ENCODE measurements at regions not wholly inside any gene's neighbourhood (a gene's known extent, or its start where the extent isn't known, plus 50 kb on each side); places are given as distances from the start of the nearest gene placed in this dataset.
A peak's percentile ranks its signal among the peaks of the same experiment; 100 is the strongest.
"Not testable (repeated sequence)": the region's sequence is repeated elsewhere in the genome, so short reads cannot be mapped to it uniquely, and the experiment has no call there.

- not testable (repeated sequence) for DNase-seq (ENCODE audit: low spot score)
Observed at GRCh38 chrX:132302687-132303086, 83.4 kb upstream of the RAP2C start.

- DNase-seq (ENCODE audit: low spot score), result no peak
Observed at GRCh38 chrX:132294776-132295495, 75.7 kb upstream of the RAP2C start.

GRCh38 chrX:132294192-132294591 is 74.9 kb upstream of the RAP2C start:
- DNase-seq (ENCODE audit: low spot score), result no peak

DNA sequence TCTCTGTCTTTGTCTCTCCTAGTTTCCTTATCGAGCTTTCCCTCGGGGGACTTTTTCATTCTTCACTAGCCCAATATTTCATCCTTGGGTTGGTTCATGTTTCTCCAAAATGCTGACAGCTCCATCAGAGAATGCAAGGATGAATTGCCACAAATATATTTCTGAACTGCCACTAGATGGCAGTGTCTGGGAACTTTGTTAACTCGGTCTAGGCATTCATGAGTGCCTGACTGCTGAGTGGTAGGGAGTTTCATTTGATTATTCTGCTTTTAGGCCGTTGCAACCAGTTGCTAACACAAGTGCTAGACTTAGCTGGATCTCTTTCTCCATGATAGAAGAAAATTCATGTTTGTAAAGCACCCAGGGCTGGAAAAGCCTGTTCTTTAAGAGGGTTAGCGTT is 73.5 kb upstream of the RAP2C start:
- DNase-seq (ENCODE audit: low spot score), result peak; percentile 69

DNA sequence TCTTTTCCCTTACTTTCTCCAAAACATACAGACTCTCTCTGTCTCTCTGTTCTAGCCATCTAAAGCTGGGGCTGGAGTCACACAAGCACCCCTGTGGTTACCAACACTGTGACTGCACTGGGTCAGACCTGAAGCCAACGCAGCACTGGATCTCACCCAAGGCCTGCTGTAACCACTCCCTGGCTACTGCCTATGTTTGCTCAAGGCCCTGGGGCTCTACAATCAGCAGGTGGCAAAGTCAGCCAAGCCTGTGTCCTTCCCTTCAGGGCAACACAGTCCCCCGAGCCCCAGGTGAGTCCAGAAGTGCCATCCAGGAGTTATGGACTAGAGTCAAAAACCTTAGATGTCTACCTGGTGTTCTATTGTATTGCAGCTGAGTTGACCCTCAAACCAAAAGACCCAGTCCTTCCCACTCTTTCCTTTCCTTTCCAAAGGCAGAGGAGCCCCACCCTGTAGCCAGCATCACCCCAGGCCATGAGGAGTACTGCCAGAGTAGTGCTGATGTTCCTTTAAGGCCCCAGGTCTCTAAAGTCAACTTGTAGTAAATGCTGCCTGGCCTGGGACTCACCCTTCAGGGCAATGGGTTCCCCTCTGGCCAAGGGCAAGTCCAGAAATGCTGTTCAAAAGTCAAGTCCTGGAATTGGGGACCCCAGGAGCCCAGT is 58.8 kb upstream of the RAP2C start:
- no peak for DNase-seq (ENCODE audit: low spot score)

DNA sequence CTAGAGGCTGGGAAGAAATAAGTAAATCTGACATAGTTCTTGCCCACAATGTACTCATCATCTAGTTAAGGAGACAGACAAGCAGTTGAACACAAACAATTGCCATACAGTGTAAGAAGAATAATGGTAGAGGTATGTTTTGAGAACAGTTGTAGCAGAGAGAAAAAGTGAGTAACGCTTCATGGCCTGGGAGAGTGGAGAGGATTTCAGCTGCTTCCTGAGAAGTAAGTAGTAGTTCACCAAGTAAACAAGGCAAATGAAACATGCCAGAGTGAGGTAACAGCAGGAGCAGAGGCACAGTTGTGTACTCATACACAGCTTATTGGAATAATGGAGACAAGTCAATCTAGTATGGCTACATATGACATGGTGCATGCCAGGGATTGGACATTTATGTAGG is 53.6 kb upstream of the RAP2C start:
- DNase-seq (ENCODE audit: low spot score), result no peak

- DNase-seq (ENCODE audit: low spot score), result no peak
Observed at GRCh38 chrX:132271311-132271778, 52.1 kb upstream of the RAP2C start.

DNA sequence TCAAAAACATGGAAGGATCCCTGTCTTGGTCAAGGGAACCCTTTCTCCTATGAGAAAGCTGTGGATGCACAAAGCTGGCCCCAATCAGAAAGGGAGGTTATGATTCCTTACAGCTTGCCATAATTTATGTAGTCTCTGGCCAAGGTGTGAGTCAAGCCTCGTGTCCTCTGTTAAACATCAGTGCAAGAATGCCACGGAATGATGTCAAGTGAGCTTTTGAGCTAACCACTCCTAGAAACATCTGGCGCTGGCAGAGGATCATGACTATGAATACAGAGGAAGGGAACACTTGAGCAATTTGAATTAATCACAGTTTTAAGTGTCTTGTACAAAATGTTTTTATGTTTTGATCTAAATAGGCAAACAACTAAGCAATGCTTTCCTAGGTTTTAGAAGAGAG is 51.5 kb upstream of the RAP2C start:
- DNase-seq (ENCODE audit: low spot score), result no peak

DNA sequence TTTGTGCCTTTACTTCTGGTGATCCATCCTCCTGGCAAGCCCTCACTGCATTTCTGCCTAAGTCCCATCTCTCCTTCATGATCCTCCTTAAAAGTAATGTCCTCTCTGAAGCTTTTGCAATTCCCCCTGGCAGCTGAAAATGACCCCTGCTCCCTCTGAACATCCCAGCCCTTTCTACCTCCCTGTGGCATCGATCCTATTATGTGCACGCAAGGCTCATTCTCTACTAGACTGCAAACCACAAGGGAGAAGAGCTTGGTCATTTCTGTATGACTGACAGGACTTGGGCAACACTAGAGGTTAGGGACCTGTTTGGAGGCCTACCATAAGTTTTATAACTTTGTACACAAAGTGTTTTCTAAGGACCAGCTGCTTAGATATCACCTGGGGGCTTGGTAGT is 50.8 kb upstream of the RAP2C start:
- no peak for DNase-seq (ENCODE audit: low spot score)
